H1 (cell line): ENCODE measurements at regions not wholly inside any gene's neighbourhood (a gene's known extent, or its start where the extent isn't known, plus 50 kb on each side); places are given as distances from the start of the nearest gene placed in this dataset.
"Not testable (repeated sequence)": the region's sequence is repeated elsewhere in the genome, so short reads cannot be mapped to it uniquely, and the experiment has no call there.

ENCODE experiments used
- CTCF ChIA-PET: fragments of 300-600 bp; sonication (Branson Sonifier 250); formaldehyde crosslinking; loops from one replicate; lab custom pipeline; 2021; ENCODE audit not compliant: partially characterized antibody; lab: Charles Lee
- POLR2A ChIA-PET: fragments of 300-600 bp; sonication (Branson Sonifier 250); formaldehyde crosslinking; loops from one replicate; lab custom pipeline; 2021; ENCODE audit warnings: inconsistent platforms; ENCODE audit not compliant: partially characterized antibody; lab: Charles Lee
- DNase-seq, 2 experiments: peaks; one replicate each; pipeline versions ENCODE4 v3.0.0 to v3.0.0-alpha.2; 2010 to 2022; ENCODE audit warnings: low spot score in 2 of 2, low read depth in 1 of 2, mixed read lengths in 1 of 2
- FAIRE-seq: peaks from 2 replicates; lab custom pipeline; 2011; peaks lifted over from hg19 to GRCh38; lab: Jason Lieb, UNC
- H2AFZ ChIP-seq: 2 replicates; pipeline ENCODE4 v1.8.1; 2012; ENCODE audit warnings: low read length, inconsistent platforms
- H2AK5ac ChIP-seq: 2 replicates; pipeline ENCODE4 v1.6.1; 2013; ENCODE audit warnings: low read depth, low read length
- H2BK120ac ChIP-seq: replicated peaks from 2 replicates; pipeline ENCODE3; 2013; ENCODE audit warnings: low read depth, low read length, inconsistent platforms
- H2BK12ac ChIP-seq: 2 replicates; pipeline ENCODE4 v1.6.1; 2013; ENCODE audit warnings: low read depth, low read length
- H2BK15ac ChIP-seq: 2 replicates; pipeline ENCODE4 v1.6.1; 2013; ENCODE audit warnings: low read length
- H2BK20ac ChIP-seq: 2 replicates; pipeline ENCODE4 v1.6.1; 2013; ENCODE audit warnings: low read length
- H2BK5ac ChIP-seq: 2 replicates; pipeline ENCODE4 v1.6.1; 2013; ENCODE audit warnings: low read depth, low read length
- H3K14ac ChIP-seq: 2 replicates; pipeline ENCODE4 v1.6.1; 2013; ENCODE audit warnings: inconsistent platforms; ENCODE audit not compliant: insufficient read length
- H3K18ac ChIP-seq: 2 replicates; pipeline ENCODE4 v1.6.1; 2013; ENCODE audit warnings: low read length; ENCODE audit errors: extremely low read depth
- H3K23ac ChIP-seq: 2 replicates; pipeline ENCODE4 v1.6.1; 2013; ENCODE audit warnings: inconsistent platforms; ENCODE audit not compliant: insufficient read length
- H3K23me2 ChIP-seq: 2 replicates; pipeline ENCODE4 v1.6.1; 2013; ENCODE audit warnings: low read depth, low read length
- H3K27ac ChIP-seq: 2 replicates; pipeline ENCODE4 v1.6.1; 2011; ENCODE audit warnings: low read depth, low read length, inconsistent platforms
- H3K27me3 ChIP-seq, 4 experiments: replicated peaks in 1 of 4; 1 replicate in 1 of 4; 2 replicates in 3 of 4; pipeline versions ENCODE4 v1.6.1 to v1.8.1; 2011 to 2013; ENCODE audit warnings: low read length in 3 of 4, mild to moderate bottlenecking in 3 of 4, inconsistent platforms in 2 of 4, mixed read lengths in 2 of 4, moderate library complexity in 1 of 4; ENCODE audit not compliant: control insufficient read depth in 3 of 4, insufficient read depth in 3 of 4; ENCODE audit errors: extremely low read depth in 1 of 4
- H3K36me3 ChIP-seq, 4 experiments: 2 replicates each; pipeline versions ENCODE4 v1.6.1 to v1.8.1; 2011 to 2013; ENCODE audit warnings: mild to moderate bottlenecking in 4 of 4, low read length in 3 of 4, moderate library complexity in 2 of 4, control low read depth in 1 of 4, inconsistent platforms in 1 of 4; ENCODE audit not compliant: insufficient read depth in 4 of 4, control insufficient read depth in 2 of 4
- H3K4ac ChIP-seq: replicated peaks from 2 replicates; pipeline ENCODE3; 2013; ENCODE audit warnings: low read length, low read depth, mixed read lengths, inconsistent platforms; ENCODE audit not compliant: insufficient read length
- H3K4me1 ChIP-seq, 4 experiments: replicated peaks in 1 of 4; 1 replicate in 1 of 4; 2 replicates in 3 of 4; pipeline versions ENCODE4 v1.6.1 to v1.8.1; 2011 to 2013; ENCODE audit warnings: low read length in 3 of 4, inconsistent platforms in 2 of 4, mixed read lengths in 1 of 4; ENCODE audit not compliant: insufficient read depth in 4 of 4, control insufficient read depth in 3 of 4
- H3K4me2 ChIP-seq, 2 experiments: 2 replicates each; pipeline versions ENCODE4 v1.6.1 to v1.8.1; 2011 to 2013; ENCODE audit warnings: low read depth in 2 of 2, low read length in 2 of 2, control low read depth in 1 of 2, inconsistent platforms in 1 of 2, mild to moderate bottlenecking in 1 of 2; ENCODE audit not compliant: insufficient read depth in 1 of 2
- H3K4me3 ChIP-seq, 4 experiments: fragments of 200-600, 300-600 bp in 1 of 4; sonication (generic), shearing (Covaris generic), sonication (Bioruptor Twin) in 1 of 4; 2 replicates each; pipeline versions ENCODE4 v1.5.1 to v1.8.1; 2011 to 2016; ENCODE audit warnings: low read length in 4 of 4, low read depth in 3 of 4, control low read depth in 2 of 4, inconsistent platforms in 2 of 4, mild to moderate bottlenecking in 2 of 4, mixed read lengths in 1 of 4, moderate library complexity in 1 of 4; ENCODE audit not compliant: insufficient read depth in 2 of 4; ENCODE audit errors: extremely low read depth in 1 of 4
- H3K56ac ChIP-seq: replicated peaks from 2 replicates; pipeline ENCODE3; 2013; ENCODE audit warnings: low read depth, mild to moderate bottlenecking, mixed read lengths, low read length, inconsistent platforms; ENCODE audit not compliant: insufficient read length
- H3K79me1 ChIP-seq: 2 replicates; pipeline ENCODE4 v1.6.1; 2013; ENCODE audit warnings: low read depth, low read length, control low read depth
- H3K79me2 ChIP-seq, 2 experiments: 2 replicates each; pipeline versions ENCODE4 v1.6.1 to v1.8.1; 2012 to 2013; ENCODE audit warnings: low read length in 2 of 2, mild to moderate bottlenecking in 2 of 2, inconsistent platforms in 1 of 2; ENCODE audit not compliant: insufficient read depth in 2 of 2, control insufficient read depth in 1 of 2
- H3K9ac ChIP-seq, 4 experiments: replicated peaks in 1 of 4; 1 replicate in 1 of 4; 2 replicates in 3 of 4; pipeline versions ENCODE4 v1.6.1 to v1.8.1; 2011 to 2013; ENCODE audit warnings: low read depth in 3 of 4, low read length in 3 of 4, control low read depth in 2 of 4, mild to moderate bottlenecking in 2 of 4, moderate library complexity in 2 of 4, inconsistent platforms in 1 of 4; ENCODE audit errors: extremely low read depth in 1 of 4
- H3K9me3 ChIP-seq, 2 experiments: 2 replicates each; pipeline versions ENCODE4 v1.6.1 to v1.8.1; 2012 to 2013; ENCODE audit warnings: mild to moderate bottlenecking in 2 of 2, moderate library complexity in 2 of 2, control low read depth in 1 of 2, inconsistent platforms in 1 of 2, low read depth in 1 of 2, low read length in 1 of 2, mixed read lengths in 1 of 2; ENCODE audit not compliant: insufficient read depth in 2 of 2
- H4K20me1 ChIP-seq, 2 experiments: replicated peaks in 1 of 2; 2 replicates each; pipeline versions ENCODE3 to v1.8.1; 2011 to 2013; ENCODE audit warnings: inconsistent platforms in 2 of 2, low read length in 2 of 2, mild to moderate bottlenecking in 1 of 2; ENCODE audit not compliant: insufficient read depth in 2 of 2, control insufficient read depth in 1 of 2
- H4K5ac ChIP-seq: 2 replicates; pipeline ENCODE4 v1.6.1; 2013; ENCODE audit warnings: low read length, low read depth, mixed read lengths, inconsistent platforms; ENCODE audit not compliant: insufficient read length
- H4K8ac ChIP-seq: 2 replicates; pipeline ENCODE4 v1.8.0; 2013; ENCODE audit warnings: mild to moderate bottlenecking, moderate library complexity, low read length, inconsistent platforms; ENCODE audit not compliant: insufficient read depth; ENCODE audit errors: extremely low read depth
- H4K91ac ChIP-seq: replicated peaks from 2 replicates; pipeline ENCODE3; 2013; ENCODE audit warnings: low read length, mixed read lengths, inconsistent platforms; ENCODE audit not compliant: insufficient read length
- whole genome bisulfite sequencing, 2 experiments: shearing (Covaris generic) in 1 of 2; methylation state at CpG; one replicate each; pipeline versions ENCODE4 v1.1.6 to v1.1.7; 2013 to 2015; ENCODE audit warnings: low lambda C conversion rate in 2 of 2, mixed read lengths in 2 of 2, inconsistent platforms in 1 of 2, low coverage in 1 of 2, missing lambda C conversion rate in 1 of 2; ENCODE audit not compliant: insufficient replicate concordance in 2 of 2, insufficient coverage in 1 of 2, insufficient read length in 1 of 2; ENCODE audit errors: extremely low coverage in 1 of 2, missing lambda C conversion rate in 1 of 2; 5-methylcytosine and 5-hydroxymethylcytosine counted together

- H3K36me3 ChIP-seq, H3K79me1 ChIP-seq, H2BK120ac ChIP-seq, H3K4me2 ChIP-seq, H2BK12ac ChIP-seq, H4K8ac ChIP-seq, H4K5ac ChIP-seq, H3K23ac ChIP-seq, FAIRE-seq, H3K18ac ChIP-seq, H4K20me1 ChIP-seq, H3K9me3 ChIP-seq, H3K56ac ChIP-seq, POLR2A ChIA-PET, DNase-seq, H3K4me3 ChIP-seq, H3K14ac ChIP-seq, H3K27ac ChIP-seq, H4K91ac ChIP-seq, H3K4ac ChIP-seq, H3K27me3 ChIP-seq, H3K4me1 ChIP-seq, H3K9ac ChIP-seq, H2BK5ac ChIP-seq, H3K79me2 ChIP-seq, H3K23me2 ChIP-seq, H2AFZ ChIP-seq, H2BK15ac ChIP-seq, H2AK5ac ChIP-seq, H2BK20ac ChIP-seq: not testable (repeated sequence)
- WGBS, 2 experiments: 90% methylated on average over 4 of the region's 4 CpGs; no CpG with 5 or more reads in 1 of the 2 experiments
- CTCF ChIA-PET: interaction anchor here (1.0 kb wide), 1 partner anchor 145 kb away, joined by 3 read pairs; no protein-coding TSS in a partner anchor
Observed at GRCh38 chr4:133277940-133278339, 128.8 kb downstream of the PCDH10 start.
